ENCODE measurements at regions not wholly inside any gene's neighbourhood (a gene's known extent, or its start where the extent isn't known, plus 50 kb on each side); places are given as distances from the start of the nearest gene placed in this dataset.

DNA sequence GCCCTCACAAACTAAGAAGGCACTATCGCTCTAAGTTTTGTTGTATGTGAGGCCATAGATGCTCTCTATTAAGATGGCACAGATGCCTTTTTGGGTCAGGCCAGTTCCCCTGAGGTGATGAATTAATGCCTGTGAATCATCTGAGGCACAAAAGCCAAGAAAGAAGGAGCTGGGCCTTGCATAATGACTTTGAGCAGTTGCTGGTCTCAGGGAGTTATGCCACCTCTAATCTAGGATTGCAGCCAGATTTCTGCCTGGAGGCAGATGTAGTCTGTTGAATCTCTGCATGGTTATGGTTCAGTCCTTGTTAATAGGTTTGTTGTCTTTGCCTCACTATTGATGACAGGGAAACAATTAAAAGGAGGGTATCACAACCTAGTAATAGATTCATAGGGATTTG, 168.1 kb upstream of the CHRM3 start:
- DNase-seq (ENCODE audit: low read depth), result peak; percentile 30

DNA sequence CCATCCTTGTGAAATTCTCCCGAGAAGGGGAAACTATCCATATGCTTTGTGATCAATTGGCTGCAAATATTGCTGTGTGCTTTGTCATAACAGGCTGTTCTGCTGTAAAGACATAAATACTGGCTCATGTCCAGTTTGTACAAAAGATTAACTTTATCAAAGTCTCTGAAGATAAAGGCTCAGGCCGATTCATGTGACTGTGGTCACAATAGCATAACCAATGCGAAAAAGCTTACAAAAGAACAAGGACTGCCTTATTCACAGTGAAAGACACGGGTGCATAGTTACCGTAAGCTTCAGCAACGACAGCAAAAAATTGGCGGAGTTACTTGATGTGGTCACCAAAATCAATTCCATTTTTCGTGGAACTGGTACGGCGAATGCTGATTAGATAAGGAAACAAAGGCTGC, 173.6 kb upstream of the CHRM3 start:
- no peak for DNase-seq (ENCODE audit: low read depth)

DNA sequence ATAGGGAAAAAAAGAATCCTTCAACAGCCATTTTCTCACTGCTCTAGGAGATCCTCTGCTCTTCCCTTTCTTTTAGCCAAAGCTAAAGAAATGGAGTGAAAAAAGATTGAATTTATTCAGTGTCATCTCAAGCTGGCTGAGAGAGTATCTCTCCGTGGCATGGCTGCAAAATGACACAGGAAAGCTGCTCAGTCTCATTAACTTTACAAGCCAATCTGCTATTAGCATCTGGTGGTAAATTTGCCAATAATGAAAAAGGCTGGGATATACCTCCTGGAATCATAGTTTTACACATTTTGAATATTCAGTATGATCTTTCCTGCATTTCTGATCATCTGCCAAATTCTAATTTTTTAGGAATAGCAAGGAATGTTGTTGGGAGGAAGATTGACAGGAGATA, 176.8 kb upstream of the CHRM3 start:
- DNase-seq (ENCODE audit: low read depth), result no peak

DNA sequence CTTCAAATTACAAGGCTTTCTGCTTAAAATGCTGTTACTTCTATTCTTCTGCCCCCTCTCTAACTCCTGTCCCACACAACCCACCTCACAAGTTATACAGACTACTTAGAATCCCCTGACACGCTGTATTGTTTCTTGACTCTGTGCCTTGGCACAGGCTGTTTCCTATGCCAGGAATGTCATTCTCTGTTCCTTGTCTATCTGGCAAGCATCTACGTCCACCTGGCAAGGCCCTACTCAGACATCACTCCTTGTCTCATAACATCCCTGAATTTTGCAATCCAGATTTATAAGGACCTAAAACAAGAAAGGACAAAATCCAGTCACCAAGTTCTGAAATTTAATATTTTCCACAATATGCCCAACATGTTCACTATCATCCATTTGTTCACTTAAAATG, 182.0 kb upstream of the CHRM3 start:
- no peak for DNase-seq (ENCODE audit: low read depth)

DNA sequence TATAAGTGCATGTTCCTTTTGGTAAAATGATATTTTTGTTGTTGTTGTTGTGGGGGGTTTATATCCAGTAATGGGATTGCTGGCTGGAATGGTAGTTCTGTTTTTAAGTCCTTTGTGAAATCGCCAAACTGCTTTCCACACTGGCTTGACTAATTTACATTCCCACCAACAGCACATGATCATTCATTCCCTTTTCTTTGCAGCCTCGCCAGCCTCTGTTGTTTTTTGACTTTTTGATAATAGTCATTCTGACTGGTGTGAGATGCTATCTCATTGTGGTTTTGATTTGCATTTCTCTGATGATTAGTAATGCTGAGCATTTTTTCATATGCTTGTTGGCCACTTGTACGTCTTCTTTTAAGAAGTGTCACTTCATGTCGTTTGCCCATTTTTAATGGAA, 188.5 kb upstream of the CHRM3 start:
- DNase-seq (ENCODE audit: low read depth), result no peak

DNA sequence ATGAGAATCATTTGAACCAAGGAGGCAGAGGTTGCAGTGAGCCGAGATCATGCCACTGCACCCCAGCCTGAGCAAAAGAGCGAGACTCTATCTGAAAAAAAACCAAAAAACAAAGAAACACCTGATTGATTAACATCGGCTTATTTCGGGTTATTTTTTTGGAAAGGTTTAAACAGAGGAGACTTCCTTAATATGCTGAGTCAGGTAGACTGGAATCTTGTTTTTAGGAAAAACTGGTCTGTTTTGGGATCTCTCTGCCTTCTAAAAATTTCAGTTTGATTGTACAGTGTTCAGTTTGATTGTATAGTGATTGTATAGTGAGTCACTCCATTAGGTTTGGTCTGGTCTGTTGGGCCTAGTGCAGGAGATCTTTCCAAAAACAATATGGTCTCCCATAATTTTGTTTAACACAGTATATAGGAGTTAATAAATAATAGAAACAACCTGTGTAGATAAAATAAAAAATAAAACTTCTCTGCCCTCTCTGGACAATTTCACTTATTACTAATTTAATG, 196.3 kb upstream of the CHRM3 start:
- DNase-seq (ENCODE audit: low read depth), result no peak

DNA sequence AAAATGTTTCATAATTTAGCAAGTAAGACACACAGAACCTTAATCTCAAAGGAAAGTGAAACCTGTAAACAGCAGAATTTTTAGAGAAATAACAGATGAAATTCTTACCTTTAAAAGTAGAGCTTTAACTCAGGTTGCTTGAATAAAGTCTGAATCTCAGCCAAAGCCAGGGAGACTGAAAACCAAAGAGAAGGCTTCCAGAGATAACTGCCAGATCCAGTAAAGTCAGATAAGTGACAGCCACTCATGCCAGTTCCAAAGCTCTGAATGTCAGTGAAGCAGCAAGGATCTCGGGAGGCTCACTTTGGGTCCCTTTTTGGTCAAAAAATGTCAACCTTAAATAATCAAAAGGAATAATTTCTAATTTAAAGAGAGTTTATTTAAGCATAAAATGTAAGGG, 199.9 kb upstream of the CHRM3 start:
- no peak for DNase-seq (ENCODE audit: low read depth)

DNA sequence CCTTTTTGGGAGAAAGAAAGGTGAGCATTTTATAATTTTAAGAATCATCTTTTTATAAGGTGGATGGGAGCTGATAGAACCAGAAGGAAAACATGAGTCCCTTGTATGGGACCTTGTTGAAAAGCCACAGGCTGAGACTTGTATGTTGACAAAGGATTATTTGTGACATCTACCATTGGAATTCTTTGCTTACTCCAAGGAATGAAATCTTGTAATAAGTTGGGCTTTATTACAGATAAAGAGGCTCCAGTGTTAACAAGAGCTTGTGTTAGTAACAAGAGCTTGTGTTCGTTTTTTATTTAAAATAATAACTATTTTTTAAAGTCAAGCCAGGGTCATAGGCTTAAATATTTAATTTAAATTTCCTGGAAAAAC, 201.1 kb upstream of the CHRM3 start:
- no peak for DNase-seq (ENCODE audit: low read depth)

DNA sequence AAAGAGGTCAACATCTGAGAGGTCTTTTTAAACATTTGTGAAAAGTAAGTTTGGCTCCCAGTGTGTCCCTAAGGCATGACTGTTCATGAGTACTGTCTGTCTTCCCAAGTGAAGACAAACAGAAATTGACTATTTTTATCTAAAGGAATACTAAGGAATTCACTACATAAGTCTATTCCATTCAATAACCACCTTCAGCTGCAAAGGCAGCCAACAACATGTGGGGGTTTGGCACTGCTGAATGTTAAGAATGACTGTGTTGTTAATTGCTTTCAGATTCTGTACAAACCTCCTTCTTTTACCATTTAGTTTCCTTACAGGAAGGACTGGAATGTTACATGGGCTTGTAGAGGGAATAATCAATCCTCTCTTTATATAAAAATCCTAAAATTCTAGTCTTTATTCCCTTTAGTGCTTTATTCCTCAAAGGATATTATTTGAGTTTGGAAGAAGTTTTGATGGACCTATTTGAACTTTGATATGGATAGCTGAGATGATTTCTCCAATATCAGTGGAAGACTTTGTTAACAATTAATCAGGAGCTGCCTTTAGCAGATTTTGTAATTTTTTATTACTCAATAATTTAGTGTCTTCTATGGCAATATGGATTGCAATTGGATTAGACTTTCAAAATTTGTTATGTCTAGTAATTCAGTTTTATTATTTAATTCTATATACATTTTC, 201.7 kb upstream of the CHRM3 start:
- no peak for DNase-seq (ENCODE audit: low read depth)

DNA sequence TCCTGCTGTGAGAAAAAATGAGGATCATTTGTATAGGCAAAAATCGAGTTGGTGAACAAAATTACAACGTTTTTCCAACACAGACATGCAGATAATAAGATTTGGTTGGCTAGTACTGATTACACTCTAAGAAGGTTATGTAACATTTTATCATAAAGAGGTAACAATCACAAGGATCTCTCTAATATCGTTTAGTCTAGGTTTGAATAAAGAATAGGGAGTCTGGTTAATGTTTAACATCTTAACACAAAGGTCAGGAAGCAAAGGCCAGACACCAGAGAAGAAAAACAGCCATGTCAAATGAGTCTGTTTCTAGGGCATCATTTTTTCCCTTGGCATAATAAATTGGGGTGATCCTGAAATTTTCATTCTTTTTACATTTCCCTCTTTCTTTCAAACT, 207.4 kb upstream of the CHRM3 start:
- no peak for DNase-seq (ENCODE audit: low read depth)

DNA sequence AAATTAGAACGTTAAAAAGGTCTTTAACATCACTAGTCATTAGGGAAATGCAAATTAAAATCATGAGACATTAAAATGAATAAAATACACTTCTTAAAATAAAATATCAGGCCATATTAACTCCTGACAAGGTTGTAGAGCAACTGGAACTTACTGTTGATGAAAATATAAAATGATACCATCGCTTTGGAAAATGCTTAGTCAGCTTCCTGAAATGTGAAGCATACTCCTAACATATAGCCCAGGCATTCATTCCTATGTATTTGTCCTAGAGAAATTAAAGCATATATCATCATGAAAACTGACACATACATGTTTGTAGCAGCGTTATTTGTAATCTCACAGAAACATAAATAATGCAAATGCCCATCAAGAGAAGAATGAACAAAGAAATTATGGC, 211.5 kb upstream of the CHRM3 start:
- DNase-seq (ENCODE audit: low read depth), result no peak

DNA sequence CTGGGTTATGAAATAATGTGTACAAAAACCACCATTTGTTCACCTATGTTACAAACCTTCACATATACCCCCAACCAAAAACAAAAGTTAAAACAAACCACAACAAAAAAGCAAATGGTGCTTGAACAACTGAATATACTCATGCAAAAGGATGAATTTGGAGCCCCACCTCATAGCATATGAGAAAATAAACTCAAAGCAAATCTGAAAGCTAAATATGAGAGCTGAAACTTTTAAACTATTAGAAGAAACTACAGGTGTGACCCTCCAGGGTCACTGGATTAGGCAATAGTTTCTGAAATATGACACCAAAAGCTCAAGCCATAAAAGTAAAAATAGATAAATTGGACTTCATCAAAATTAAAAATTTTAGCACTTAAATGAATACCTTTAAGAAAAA, 215.5 kb upstream of the CHRM3 start:
- no peak for DNase-seq (ENCODE audit: low read depth)

DNA sequence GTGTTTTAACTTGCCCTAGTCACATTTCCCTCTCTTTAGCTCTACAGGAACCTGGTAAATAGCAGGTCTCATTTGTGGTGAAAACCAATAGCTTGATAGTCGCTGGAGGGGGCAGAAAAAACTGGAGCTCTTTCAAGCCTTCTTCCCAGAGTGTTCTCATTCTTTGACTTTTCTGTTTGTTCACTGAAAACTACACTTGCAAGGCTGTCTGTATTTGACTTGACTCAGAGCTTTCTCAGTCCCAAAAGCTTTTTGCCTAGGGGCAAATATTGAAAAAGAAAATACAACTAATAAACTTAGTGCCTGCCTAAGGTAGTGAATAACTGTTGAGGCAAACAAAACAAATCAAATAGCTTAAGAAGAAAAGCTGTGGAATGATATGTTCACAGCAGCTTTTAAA, 217.1 kb upstream of the CHRM3 start:
- DNase-seq (ENCODE audit: low read depth), result no peak

DNA sequence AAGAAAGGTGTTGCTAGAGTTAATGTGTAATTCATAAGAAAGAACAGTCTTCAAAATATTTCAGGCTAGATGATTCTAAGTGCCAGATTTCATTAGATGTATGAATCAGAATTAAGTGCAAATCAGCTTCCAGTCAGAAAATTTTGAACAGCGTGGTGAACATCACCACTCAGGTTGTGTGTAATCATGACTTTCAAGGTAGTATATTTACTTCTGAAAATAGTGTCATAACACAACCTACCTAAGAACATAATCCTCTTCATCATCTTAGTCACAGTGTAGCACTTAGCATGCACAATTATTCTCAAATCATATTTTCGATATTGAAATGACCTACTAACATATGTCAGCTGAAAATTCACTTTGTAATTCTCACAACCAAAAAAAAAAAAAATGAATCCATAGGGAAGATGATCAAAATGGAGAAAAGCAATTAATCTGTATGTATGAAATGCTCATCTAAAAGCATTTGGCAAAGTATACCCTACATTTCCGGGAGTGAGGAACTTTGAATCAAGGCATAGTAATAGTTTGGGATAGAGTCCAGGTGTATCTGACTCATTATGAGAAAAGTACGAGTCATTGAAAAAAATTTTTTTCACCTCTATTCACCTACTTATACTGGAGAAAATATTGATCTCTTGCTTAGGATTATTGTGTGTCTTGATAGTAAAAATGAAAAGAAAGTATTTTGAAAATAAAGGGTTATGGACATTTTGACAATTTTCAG, 221.8 kb upstream of the CHRM3 start:
- no peak for DNase-seq (ENCODE audit: low read depth)

DNA sequence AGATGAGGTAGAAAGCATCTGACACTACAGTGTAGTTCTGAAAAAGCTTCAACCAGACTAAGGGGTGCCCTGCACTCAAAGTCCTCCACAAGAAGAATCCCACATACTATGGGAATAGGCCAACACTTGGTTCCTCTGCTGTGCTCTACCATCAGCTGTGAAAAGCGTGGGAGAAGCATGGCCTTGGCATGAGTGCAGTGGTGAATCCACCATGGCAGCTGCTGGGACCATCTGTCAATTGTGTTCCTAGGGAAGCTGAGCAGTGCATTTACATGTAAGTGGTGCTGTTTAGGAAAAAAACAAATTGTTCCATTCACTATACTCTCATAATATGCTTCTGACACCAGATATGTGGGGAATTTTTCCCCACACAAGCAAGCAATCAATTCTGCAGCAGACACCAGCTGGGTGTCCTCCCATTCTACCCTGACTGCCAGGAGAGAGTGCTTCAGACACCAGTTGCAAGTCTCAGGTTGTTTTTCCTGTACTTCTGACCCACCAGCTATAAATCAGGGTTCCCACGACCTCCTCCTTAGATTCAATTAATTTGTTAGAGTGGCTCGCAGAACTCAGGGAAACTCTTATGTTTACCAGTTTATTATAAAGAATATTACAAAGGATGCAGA, 230.8 kb upstream of the CHRM3 start:
- peak; percentile 9 for DNase-seq (ENCODE audit: low read depth)

DNA sequence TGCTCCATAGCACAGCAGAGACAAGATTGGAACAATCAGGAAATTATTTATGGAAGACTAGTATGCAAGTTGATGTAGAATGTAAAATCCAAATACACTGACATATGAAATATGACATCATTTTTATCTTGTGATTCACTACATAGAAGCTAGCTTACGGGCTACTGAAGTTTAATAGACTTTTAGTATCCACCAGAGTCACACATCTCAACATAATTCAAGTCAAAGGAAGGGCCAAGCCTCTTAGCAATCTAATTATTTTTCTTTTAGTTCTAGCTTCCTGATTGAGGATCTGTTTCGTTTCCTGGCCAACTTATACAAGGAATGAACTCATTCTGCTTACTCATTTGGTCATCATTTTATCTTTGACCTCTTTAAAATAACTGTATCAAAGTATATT, 234.4 kb upstream of the CHRM3 start:
- DNase-seq (ENCODE audit: low read depth), result no peak

DNA sequence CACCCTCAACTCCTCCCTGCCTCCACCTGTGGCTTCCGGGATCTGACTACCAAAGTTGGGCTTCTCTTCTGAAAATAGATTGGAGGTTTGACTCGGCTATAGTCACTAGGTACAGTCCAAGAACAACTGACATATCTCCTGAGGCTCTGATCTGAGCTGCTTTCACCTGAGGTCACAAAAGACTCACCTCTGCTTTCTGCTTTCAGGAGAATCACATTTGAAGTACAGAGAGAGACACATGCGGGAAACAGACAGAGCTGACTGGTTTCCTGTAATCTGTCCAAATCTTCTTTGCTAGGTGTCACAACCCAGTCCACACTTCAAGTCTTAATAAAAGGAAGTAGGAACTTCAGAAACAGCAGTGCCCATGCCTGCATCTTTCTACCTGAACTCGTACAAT, 245.4 kb upstream of the CHRM3 start:
- DNase-seq (ENCODE audit: low read depth), result no peak

DNA sequence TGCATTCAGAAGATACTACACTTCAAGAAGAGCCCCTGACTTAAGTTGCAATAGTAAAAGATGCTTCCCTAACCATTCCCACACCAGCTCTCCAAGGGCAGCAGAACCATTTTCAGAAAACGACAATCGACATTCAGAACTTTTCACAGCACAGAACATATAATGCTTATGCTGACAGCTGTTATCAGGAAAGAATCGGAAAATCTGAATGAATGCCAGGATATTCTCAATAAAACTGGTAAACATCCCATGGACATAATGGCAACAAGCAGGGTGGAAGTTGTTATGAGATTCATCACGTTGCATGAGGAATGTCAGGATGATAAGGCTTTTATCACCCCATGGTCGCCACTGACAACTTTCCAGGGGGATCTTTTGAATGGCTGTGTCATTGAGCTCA, 246.6 kb upstream of the CHRM3 start:
- DNase-seq (ENCODE audit: low read depth), result no peak

DNA sequence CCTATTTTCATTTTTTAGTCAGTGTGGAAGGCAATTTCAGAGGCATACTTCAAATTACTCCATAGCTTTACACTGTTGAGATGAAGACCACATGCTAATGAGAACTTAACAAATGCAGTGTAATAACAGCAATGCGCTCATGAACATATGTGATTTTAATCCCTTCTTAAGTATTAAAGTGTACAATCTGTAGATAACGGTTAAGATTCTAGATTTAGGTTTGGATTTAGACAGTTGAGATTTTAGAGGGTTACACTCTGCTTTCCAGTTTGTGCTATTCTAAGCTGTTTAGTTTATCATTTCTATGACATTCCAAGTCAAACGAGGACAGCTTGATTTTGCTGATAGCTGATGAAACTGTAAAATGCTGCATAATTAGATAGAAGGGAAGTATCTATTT, 257.8 kb upstream of the CHRM3 start:
- no peak for DNase-seq (ENCODE audit: low read depth)

DNA sequence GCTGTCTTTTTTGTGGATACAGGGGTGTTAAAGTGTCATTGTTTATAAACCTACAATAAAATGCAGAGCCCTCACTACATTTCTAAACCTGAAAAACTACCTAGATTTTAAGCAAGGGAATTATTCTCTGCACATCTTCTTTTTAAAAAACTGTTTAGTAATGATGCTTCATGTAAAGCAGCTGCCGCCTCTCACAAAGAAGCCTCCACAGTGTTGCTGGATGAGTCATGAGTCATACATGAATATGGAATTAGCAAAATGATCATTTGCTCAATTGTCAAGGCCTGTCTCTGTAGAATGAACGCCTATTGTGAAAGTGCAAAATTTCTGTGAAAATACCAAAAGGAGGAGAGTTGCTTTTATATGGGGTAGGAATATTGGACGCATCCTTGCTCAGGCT, 259.5 kb upstream of the CHRM3 start:
- peak; percentile 60 for DNase-seq (ENCODE audit: low read depth)

DNA sequence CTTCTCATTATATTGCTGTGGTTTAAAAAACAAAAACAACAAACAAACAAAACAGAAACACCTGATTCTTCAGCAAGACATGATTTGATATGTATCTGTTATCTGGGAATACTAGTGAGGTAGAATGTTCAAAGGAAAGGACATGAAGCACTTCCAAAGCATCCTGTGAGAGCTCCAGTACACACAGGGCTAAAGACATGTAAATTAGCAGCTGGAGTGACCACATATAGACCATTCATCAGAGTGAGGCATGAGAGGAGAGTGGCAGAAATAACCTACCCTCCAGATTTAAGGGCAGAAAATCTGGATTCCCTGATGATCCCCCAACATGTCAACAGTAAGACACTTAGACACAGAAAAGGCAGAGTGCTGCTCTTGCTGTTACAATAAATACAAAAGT, 260.5 kb upstream of the CHRM3 start:
- peak; percentile 19 for DNase-seq (ENCODE audit: low read depth)

DNA sequence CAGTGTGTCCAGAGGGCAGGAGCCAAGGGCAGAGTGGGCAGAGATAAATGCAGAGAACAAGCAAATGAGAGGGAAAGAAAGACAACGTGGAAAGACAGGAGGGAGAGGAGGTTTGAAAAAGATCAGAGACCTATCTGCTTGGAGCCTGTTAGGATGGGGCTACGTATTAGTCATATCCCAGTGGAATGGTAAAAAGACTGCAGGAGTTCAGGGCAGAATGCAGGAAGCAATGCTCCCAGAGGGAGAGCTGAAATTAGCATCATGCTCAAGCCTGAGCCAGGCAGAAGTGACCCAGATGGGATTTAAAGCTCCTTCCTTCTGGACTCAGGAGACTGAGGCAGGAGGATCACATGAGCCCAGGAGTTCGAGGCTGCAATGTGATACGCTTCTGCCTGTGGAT, 261.3 kb upstream of the CHRM3 start:
- peak; percentile 66 for DNase-seq (ENCODE audit: low read depth)

DNA sequence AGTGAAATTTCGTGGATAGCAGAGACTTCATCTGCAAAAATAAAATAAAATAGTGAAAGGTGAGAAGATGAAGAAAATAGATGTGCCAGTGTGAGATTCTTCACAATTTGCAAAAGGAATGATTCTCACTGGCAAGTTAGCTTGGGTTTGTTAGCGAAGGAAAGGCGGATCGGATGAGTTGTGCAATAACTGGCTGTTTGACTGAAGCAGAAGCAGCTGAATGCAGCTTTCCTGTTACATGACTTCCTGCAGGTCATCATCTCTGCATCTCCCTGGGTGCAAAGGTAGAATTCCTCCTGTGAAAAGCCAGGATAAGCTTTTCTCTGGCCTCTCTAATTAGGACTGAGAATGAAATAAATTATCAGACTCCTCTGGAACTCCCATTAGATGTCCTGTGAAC, 263.1 kb upstream of the CHRM3 start:
- no peak for DNase-seq (ENCODE audit: low read depth)

Measured in LHCN-M2 (cell line).